GM06990 (cell line): ENCODE measurements at regions not wholly inside any gene's neighbourhood (a gene's known extent, or its start where the extent isn't known, plus 50 kb on each side); places are given as distances from the start of the nearest gene placed in this dataset.
A peak's percentile ranks its signal among the peaks of the same experiment; 100 is the strongest.

Source experiments
- DNase-seq: peaks from one replicate; pipeline ENCODE4 v3.0.0-alpha.2; 2011; ENCODE audit not compliant: insufficient read length; ENCODE audit errors: extremely low read depth
- H3K27me3 ChIP-seq: replicated peaks from 2 replicates; pipeline ENCODE4 v1.6.0; 2011; ENCODE audit warnings: low read length; ENCODE audit not compliant: control insufficient read depth, insufficient read depth
- H3K36me3 ChIP-seq: 2 replicates; pipeline ENCODE4 v1.5.1; 2011; ENCODE audit warnings: low read length; ENCODE audit not compliant: control insufficient read depth, insufficient read depth
- H3K4me3 ChIP-seq: replicated peaks from 2 replicates; pipeline ENCODE4 v1.5.1; 2011; ENCODE audit warnings: low read depth, mild to moderate bottlenecking, control low read depth, low read length
- CTCF ChIP-seq: IDR thresholded peaks from 2 replicates; pipeline ENCODE4 v1.5.1; 2011; ENCODE audit warnings: low read length, control low read depth, mild to moderate bottlenecking, inconsistent platforms; ENCODE audit not compliant: insufficient read depth, poor library complexity, severe bottlenecking

DNA sequence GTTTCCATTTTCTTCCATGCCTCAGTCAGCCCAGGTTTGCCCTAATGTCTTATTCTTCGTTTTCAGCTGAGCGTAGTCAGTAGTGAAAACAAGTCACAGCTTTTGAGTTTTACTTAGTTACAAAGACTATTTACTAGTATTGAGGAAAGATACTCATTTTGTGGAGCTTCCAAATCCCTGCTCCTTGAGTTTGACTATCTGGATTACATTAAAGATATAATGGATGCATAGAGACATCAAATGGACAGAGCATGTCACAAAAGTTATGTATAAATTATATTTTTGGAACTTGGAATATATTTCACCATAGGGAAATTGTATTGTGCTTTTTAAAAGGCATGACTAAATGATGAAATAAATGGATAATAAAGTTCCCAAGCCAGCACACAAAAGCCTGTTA lies 54.6 kb upstream of the AKAP13 start:
- H3K4me3 ChIP-seq = no peak overlapping the region
- no peak for TF ChIP-seq CTCF
- DNase-seq = no peak
- no peaks in the 10 kb centered on the region for H3K36me3 ChIP-seq
- H3K27me3 ChIP-seq = no peaks in the 10 kb centered on the region

DNA sequence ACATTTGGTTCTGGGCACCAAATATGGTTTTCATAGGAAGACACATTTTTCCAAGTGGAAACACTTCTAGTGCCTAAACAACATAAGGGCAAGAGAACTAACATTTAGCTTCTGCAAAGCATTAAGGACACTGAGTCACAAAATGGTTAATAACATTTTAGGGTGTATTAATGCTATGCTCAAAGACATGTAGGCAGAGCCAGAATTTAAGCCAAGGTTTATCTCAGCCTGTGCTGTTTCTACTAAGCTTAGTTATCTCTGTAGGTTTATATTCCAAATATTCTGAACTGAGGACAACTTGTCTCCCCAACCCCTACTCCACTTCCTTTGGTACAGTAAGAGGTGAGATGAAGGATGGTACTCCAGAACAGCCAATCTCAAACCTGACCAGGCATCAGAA lies 54.1 kb upstream of the AKAP13 start:
- Histone ChIP-seq H3K27me3 (no peaks in the 10 kb centered on the region), H3K4me3 (no peak overlapping the region), H3K36me3 (no peaks in the 10 kb centered on the region)
- DNase-seq = no peak
- TF ChIP-seq CTCF = no peak

GRCh38 chr15:85327820-85328219 lies 52.6 kb upstream of the AKAP13 start:
- no peak for DNase-seq
- Histone ChIP-seq H3K27me3 (no peaks in the 10 kb centered on the region), H3K36me3 (no peaks in the 10 kb centered on the region), H3K4me3 (no peak overlapping the region)
- TF ChIP-seq CTCF = no peak

- H3K4me3 ChIP-seq = peak overlapping the region; percentile 61
- DNase-seq = peak; percentile 79
These were observed 50.6 kb upstream of the AKAP13 start for GRCh38 chr15:85329561-85330422.

More at GRCh38 chr15:85329561-85330422, 50.6 kb upstream of the AKAP13 start:
- no peak for TF ChIP-seq CTCF
- H3K36me3 ChIP-seq = no peaks in the 10 kb centered on the region
- H3K27me3 ChIP-seq = no peaks in the 10 kb centered on the region
